ENCODE measurements at regions not wholly inside any gene's neighbourhood (a gene's known extent, or its start where the extent isn't known, plus 50 kb on each side); places are given as distances from the start of the nearest gene placed in this dataset.

DNA sequence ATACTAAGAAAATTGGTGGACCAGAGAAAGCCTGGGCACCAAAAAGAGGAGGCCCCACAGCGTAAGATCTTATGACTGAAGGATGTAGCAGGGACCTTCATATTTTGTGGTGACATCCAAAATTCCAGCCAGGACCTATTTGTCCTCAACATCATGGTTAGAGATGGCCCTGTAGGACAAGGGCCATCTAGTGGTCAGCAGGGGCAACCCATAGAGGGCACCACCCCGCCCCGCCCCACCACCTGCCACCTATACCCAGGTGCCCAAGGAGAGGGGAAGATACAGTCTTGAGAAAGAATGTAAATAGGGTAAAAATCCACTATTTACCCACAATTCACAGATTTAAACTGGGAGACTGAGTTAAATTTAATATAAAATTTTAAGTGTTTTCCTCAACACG is 59.6 kb upstream of the TMEM163 start:
- Histone ChIP-seq H2AFZ (ENCODE audit: low read length) (no peak overlapping the region), H3K79me2 (ENCODE audit: low read length) (no peaks in the 10 kb centered on the region), H4K20me1 (ENCODE audit: low read length) (no peaks in the 10 kb centered on the region), H3F3A (ENCODE audit: low read length, unreplicated experiment) (no peaks in the 10 kb centered on the region), H3K27me3 (ENCODE audit: low read length) (no peaks in the 10 kb centered on the region), H3K4me2 (ENCODE audit: low read length) (no peak overlapping the region), H3K27ac (ENCODE audit: low read length) (no peak overlapping the region), H3K9me3 (ENCODE audit: low read length) (no peaks in the 10 kb centered on the region), H3K9me2 (replicated peaks; ENCODE audit: low read length) (no peaks in the 10 kb centered on the region), H3K36me3 (ENCODE audit: low read depth, low read length) (no peaks in the 10 kb centered on the region), H3K4me1 (ENCODE audit: insufficient read depth, low read length) (peaks cover 30% of the 10 kb centered on the region), H3K9ac (ENCODE audit: low read length) (no peak overlapping the region), H3K4me3 (ENCODE audit: low read length) (no peak overlapping the region)
- peak; percentile 25; the same call in 1 of the 2 replicates for ATAC-seq
- BruUV-seq (replicated peaks) = no TSS peak
- CTCF ChIA-PET = no interaction called here
- intact Hi-C loops (cut with micrococcal nuclease) = loop anchor here (10.0 kb wide), 1 partner anchor 116 kb away; no protein-coding TSS in a partner anchor
- TF ChIP-seq EZH2 (IDR thresholded peaks at IDR 0.05; ENCODE audit: low read length, unreplicated experiment) (no peak), EZH2phosphoT487 (IDR thresholded peaks at IDR 0.05; ENCODE audit: borderline replicate concordance, low read length) (no peak)
- TF ChIP-seq, protein P1, sequence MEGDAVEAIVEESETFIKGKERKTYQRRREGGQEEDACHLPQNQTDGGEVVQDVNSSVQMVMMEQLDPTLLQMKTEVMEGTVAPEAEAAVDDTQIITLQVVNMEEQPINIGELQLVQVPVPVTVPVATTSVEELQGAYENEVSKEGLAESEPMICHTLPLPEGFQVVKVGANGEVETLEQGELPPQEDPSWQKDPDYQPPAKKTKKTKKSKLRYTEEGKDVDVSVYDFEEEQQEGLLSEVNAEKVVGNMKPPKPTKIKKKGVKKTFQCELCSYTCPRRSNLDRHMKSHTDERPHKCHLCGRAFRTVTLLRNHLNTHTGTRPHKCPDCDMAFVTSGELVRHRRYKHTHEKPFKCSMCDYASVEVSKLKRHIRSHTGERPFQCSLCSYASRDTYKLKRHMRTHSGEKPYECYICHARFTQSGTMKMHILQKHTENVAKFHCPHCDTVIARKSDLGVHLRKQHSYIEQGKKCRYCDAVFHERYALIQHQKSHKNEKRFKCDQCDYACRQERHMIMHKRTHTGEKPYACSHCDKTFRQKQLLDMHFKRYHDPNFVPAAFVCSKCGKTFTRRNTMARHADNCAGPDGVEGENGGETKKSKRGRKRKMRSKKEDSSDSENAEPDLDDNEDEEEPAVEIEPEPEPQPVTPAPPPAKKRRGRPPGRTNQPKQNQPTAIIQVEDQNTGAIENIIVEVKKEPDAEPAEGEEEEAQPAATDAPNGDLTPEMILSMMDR (conservative IDR thresholded peaks at IDR 0.05; ENCODE audit: low read depth, low read length) = peak; percentile 63
- DNase-seq = no peak
- POLR2A ChIA-PET (ENCODE audit: unreplicated experiment) = no interaction called here

DNA sequence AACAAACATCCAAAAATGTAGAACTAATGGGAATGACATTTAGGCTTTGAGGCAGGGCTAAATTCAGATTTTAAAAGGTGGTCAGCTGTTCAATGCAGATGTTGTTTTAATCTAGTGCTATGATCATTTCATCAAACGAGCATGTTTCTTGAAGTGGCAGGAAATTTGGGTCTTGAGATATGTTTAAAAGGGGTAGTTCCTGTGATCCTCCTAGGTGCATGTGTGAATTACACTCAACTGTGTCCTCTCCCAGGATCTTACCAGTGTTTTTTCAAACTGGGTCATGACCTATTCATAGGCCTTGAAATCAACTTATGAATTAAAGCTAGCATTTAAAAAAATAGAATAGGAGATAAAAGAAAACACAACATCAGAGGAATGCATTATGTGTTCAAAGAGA is 57.4 kb upstream of the ACMSD start:
- H3F3A ChIP-seq (ENCODE audit: low read length, unreplicated experiment) = no peaks in the 10 kb centered on the region
- peaks cover 4% of the 10 kb centered on the region for H3K4me1 ChIP-seq (ENCODE audit: insufficient read depth, low read length)
- H3K9me2 ChIP-seq (replicated peaks; ENCODE audit: low read length) = no peaks in the 10 kb centered on the region
- H4K20me1 ChIP-seq (ENCODE audit: low read length) = no peaks in the 10 kb centered on the region
- ChIA-PET CTCF (no interaction called here), POLR2A (ENCODE audit: unreplicated experiment) (interaction anchor here (0.7 kb wide), 1 partner anchor 27 kb away, joined by 7 read pairs; no protein-coding TSS in a partner anchor)
- H3K27ac ChIP-seq (ENCODE audit: low read length) = no peak overlapping the region
- H3K4me3 ChIP-seq (ENCODE audit: low read length) = no peak overlapping the region
- intact Hi-C loops (cut with micrococcal nuclease) = no loop called here
- H3K36me3 ChIP-seq (ENCODE audit: low read depth, low read length) = no peaks in the 10 kb centered on the region
- no peaks in the 10 kb centered on the region for H3K79me2 ChIP-seq (ENCODE audit: low read length)
- ATAC-seq (no peak), DNase-seq (no peak)
- no peak overlapping the region for H2AFZ ChIP-seq (ENCODE audit: low read length)
- H3K9ac ChIP-seq (ENCODE audit: low read length) = no peak overlapping the region
- no peaks in the 10 kb centered on the region for H3K9me3 ChIP-seq (ENCODE audit: low read length)
- TF ChIP-seq, protein P1 (conservative IDR thresholded peaks at IDR 0.05; ENCODE audit: low read depth, low read length) = no peak
- no peak for TF ChIP-seq EZH2phosphoT487 (IDR thresholded peaks at IDR 0.05; ENCODE audit: borderline replicate concordance, low read length)
- TF ChIP-seq EZH2 (IDR thresholded peaks at IDR 0.05; ENCODE audit: low read length, unreplicated experiment) = no peak
- BruUV-seq (replicated peaks) = no TSS peak
- H3K27me3 ChIP-seq (ENCODE audit: low read length) = no peaks in the 10 kb centered on the region
- H3K4me2 ChIP-seq (ENCODE audit: low read length) = no peak overlapping the region

DNA sequence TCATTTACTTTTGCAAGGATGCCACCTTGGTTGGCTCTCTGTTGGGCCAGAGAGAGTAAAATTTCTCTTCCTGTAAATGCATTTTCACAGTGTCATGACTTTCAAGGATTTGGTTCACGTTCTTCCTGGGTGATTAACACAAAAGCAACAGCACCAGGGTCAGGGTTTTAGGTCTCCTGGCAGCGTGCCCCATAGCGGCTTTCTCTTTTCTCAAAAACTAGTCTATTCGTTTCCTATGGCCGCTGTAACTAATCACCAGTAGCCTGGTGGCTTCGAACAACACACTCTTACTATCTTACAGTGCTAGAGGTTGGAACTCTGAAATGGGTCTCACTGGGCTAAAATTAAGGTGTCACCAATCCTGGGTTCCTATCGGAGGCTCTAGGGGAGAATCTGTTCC is 56.3 kb upstream of the ACMSD start:
- H3K4me3 ChIP-seq (ENCODE audit: low read length) = no peak overlapping the region
- H3K36me3 ChIP-seq (ENCODE audit: low read depth, low read length) = no peaks in the 10 kb centered on the region
- intact Hi-C loops (cut with micrococcal nuclease) = no loop called here
- H2AFZ ChIP-seq (ENCODE audit: low read length) = no peak overlapping the region
- BruUV-seq (replicated peaks) = no TSS peak
- H3K79me2 ChIP-seq (ENCODE audit: low read length) = no peaks in the 10 kb centered on the region
- no peaks in the 10 kb centered on the region for H4K20me1 ChIP-seq (ENCODE audit: low read length)
- H3K9me3 ChIP-seq (ENCODE audit: low read length) = no peaks in the 10 kb centered on the region
- POLR2A ChIA-PET (ENCODE audit: unreplicated experiment) = no interaction called here
- TF ChIP-seq, protein P1 (conservative IDR thresholded peaks at IDR 0.05; ENCODE audit: low read depth, low read length) = no peak
- TF ChIP-seq EZH2phosphoT487 (IDR thresholded peaks at IDR 0.05; ENCODE audit: borderline replicate concordance, low read length) (no peak), EZH2 (IDR thresholded peaks at IDR 0.05; ENCODE audit: low read length, unreplicated experiment) (no peak)
- H3K9me2 ChIP-seq (replicated peaks; ENCODE audit: low read length) = no peaks in the 10 kb centered on the region
- H3K27me3 ChIP-seq (ENCODE audit: low read length) = no peaks in the 10 kb centered on the region
- no peak overlapping the region for H3K27ac ChIP-seq (ENCODE audit: low read length)
- CTCF ChIA-PET = no interaction called here
- no peaks in the 10 kb centered on the region for H3F3A ChIP-seq (ENCODE audit: low read length, unreplicated experiment)
- H3K4me2 ChIP-seq (ENCODE audit: low read length) = no peak overlapping the region
- DNase-seq = no peak
- no peak for ATAC-seq
- no peaks in the 10 kb centered on the region for H3K4me1 ChIP-seq (ENCODE audit: insufficient read depth, low read length)
- no peak overlapping the region for H3K9ac ChIP-seq (ENCODE audit: low read length)

Measured in PC-3 (cell line).